K562 (cell line): ENCODE measurements at regions not wholly inside any gene's neighbourhood (a gene's known extent, or its start where the extent isn't known, plus 50 kb on each side); places are given as distances from the start of the nearest gene placed in this dataset.

ENCODE experiments used
- ATAC-seq: fragments of 200-7000 bp; cut with Tn5 transposase; 3 replicates; pipeline ENCODE4 v1.9.1; 2020; ENCODE audit warnings: moderate library complexity
- BruUV-seq: library from RNA; stranded (reverse); fragments of 400-500 nt; replicated peaks from 2 replicates; lab custom pipeline; 2021; lab: Mats Ljungman, UMichigan
- CTCF ChIA-PET: fragments of 300-600 bp; formaldehyde crosslinking; extraction: SDS; loops from one replicate; lab custom pipeline; 2021; ENCODE audit warnings: low intra/inter-chr PET ratio; lab: Yijun Ruan, JAX
- POLR2A ChIA-PET: fragments of 300-600, 350-650 bp; sonication (Branson Sonifier 250); formaldehyde crosslinking; extraction: SDS; loops from one replicate; lab custom pipeline; 2021; ENCODE audit warnings: antibody characterized with exemption, inconsistent platforms; lab: Yijun Ruan, JAX
- DNase-seq, 4 experiments: peaks; one replicate each; pipeline versions ENCODE4 v3.0.0 to v3.0.0-alpha.2; 2011 to 2018; ENCODE audit warnings: low spot score in 3 of 4, mixed read lengths in 3 of 4; ENCODE audit errors: extremely low read depth in 1 of 4
- FAIRE-seq: peaks from 2 replicates; lab custom pipeline; 2011; peaks lifted over from hg19 to GRCh38; lab: Jason Lieb, UNC
- H2AFZ ChIP-seq: 2 replicates; pipeline ENCODE4 v1.6.0; 2011; ENCODE audit warnings: low read depth, low read length, control low read depth, inconsistent platforms
- H3K27ac ChIP-seq: fragments of 200-600 bp; 3 replicates; pipeline ENCODE4 v1.8.0; 2011; ENCODE audit warnings: low read depth, mild to moderate bottlenecking, control low read depth, inconsistent platforms, low read length, moderate library complexity, mixed read lengths; ENCODE audit errors: extremely low read depth
- H3K27me3 ChIP-seq, 2 experiments: fragments of 300-600 bp in 1 of 2; 2 replicates in 1 of 2; 3 replicates in 1 of 2; pipeline versions ENCODE4 v1.6.0 to v1.8.0; 2011; ENCODE audit warnings: inconsistent platforms in 2 of 2, low read length in 2 of 2, mild to moderate bottlenecking in 1 of 2, mixed read lengths in 1 of 2, moderate library complexity in 1 of 2; ENCODE audit not compliant: control insufficient read depth in 2 of 2, insufficient read depth in 2 of 2
- H3K36me3 ChIP-seq: fragments of 300-600 bp; 3 replicates; pipeline ENCODE4 v1.8.0; 2011; ENCODE audit warnings: mild to moderate bottlenecking, low read length, inconsistent platforms; ENCODE audit not compliant: control insufficient read depth, insufficient read depth
- H3K4me1 ChIP-seq, 2 experiments: fragments of 200-600 bp in 1 of 2; replicated peaks in 1 of 2; 2 replicates in 1 of 2; 3 replicates in 1 of 2; pipeline versions ENCODE4 v1.5.1 to v1.8.0; 2011; ENCODE audit warnings: inconsistent platforms in 2 of 2, low read length in 2 of 2, mild to moderate bottlenecking in 1 of 2, mixed read lengths in 1 of 2, moderate library complexity in 1 of 2; ENCODE audit not compliant: control insufficient read depth in 2 of 2, insufficient read depth in 2 of 2
- H3K4me2 ChIP-seq: 2 replicates; pipeline ENCODE4 v1.6.1; 2011; ENCODE audit warnings: low read length, control low read depth, inconsistent platforms, mixed read lengths; ENCODE audit not compliant: insufficient read depth
- H3K4me3 ChIP-seq: fragments of 200-600 bp; sonication (generic), shearing (Covaris generic); 2 replicates; pipeline ENCODE4 v1.5.1; 2016; ENCODE audit warnings: control low read depth, inconsistent platforms
- H3K79me2 ChIP-seq: fragments of 200-600 bp; 3 replicates; pipeline ENCODE4 v1.8.0; 2011; ENCODE audit warnings: low read length, inconsistent platforms; ENCODE audit not compliant: control insufficient read depth, insufficient read depth
- H3K9ac ChIP-seq, 2 experiments: 2 replicates each; pipeline versions ENCODE4 v1.6.0 to v1.6.1; 2011; ENCODE audit warnings: low read depth in 2 of 2, low read length in 2 of 2, control low read depth in 1 of 2, inconsistent platforms in 1 of 2, mild to moderate bottlenecking in 1 of 2, mixed read lengths in 1 of 2; ENCODE audit not compliant: insufficient read depth in 1 of 2
- H3K9me1 ChIP-seq: one replicate; pipeline ENCODE4 v1.6.0; 2011; ENCODE audit warnings: inconsistent platforms, mild to moderate bottlenecking, low read length, moderate library complexity; ENCODE audit not compliant: control insufficient read depth, insufficient read depth
- H3K9me3 ChIP-seq: replicated peaks from 2 replicates; pipeline ENCODE4 v1.5.1; 2011; ENCODE audit warnings: low read depth, low read length, inconsistent platforms; ENCODE audit not compliant: control insufficient read depth, insufficient read depth
- H4K20me1 ChIP-seq: replicated peaks from 2 replicates; pipeline ENCODE4 v1.6.1; 2011; ENCODE audit warnings: low read length, inconsistent platforms, mixed read lengths; ENCODE audit not compliant: control insufficient read depth, insufficient read depth
- ESRRB ChIP-seq: fragments of 250-450 bp; sonication (Bioruptor Pico); IDR thresholded peaks from 2 replicates; pipeline ENCODE4 v1.5.0; 2020; ENCODE audit warnings: mild to moderate bottlenecking, moderate library complexity, borderline replicate concordance
- ZNF444 ChIP-seq: fragments of 250-450 bp; sonication (Bioruptor Pico); IDR thresholded peaks from 2 replicates; pipeline ENCODE4 v1.4.0; 2020; ENCODE audit warnings: mild to moderate bottlenecking, moderate library complexity
- WGBS: fragments of 100-300 bp; shearing (Covaris generic); methylation state at CpG from one replicate; pipeline ENCODE4 v1.1.6; 2016; ENCODE audit warnings: low coverage, mixed read lengths; ENCODE audit not compliant: insufficient coverage; ENCODE audit errors: missing lambda C conversion rate; 5-methylcytosine and 5-hydroxymethylcytosine counted together
- in situ Hi-C: fragments of 300-500 bp; cut with MboI; formaldehyde crosslinking; loops from 4 replicates; pipeline ENCODE4 v1.15.0; 2018; ENCODE audit warnings: inconsistent platforms, mixed read lengths
- intact Hi-C: fragments of 100-400 bp; cut with micrococcal nuclease; formaldehyde crosslinking; loops from 2 replicates; pipeline ENCODE4 v1.14.2; 2022
- TF ChIP-seq, protein P1 (sequence below): fragments of 250-450 bp; sonication (Bioruptor Pico); IDR thresholded peaks from 2 replicates; pipeline ENCODE4 v1.4.0; 2020
- TF ChIP-seq, protein P2 (sequence below), 2 experiments: fragments of 450-650 bp; IDR thresholded peaks; 2 replicates each; pipeline ENCODE4 v1.6.1; 2016; ENCODE audit warnings: mild to moderate bottlenecking in 2 of 2, borderline replicate concordance in 1 of 2, low read depth in 1 of 2, moderate library complexity in 1 of 2
- TF ChIP-seq, protein P3 (sequence below): IDR thresholded peaks from 2 replicates; pipeline ENCODE4 v1.6.1; 2011; ENCODE audit warnings: borderline replicate concordance, low read depth, mild to moderate bottlenecking, moderate library complexity, low read length; ENCODE audit not compliant: insufficient read depth, poor library complexity, severe bottlenecking

GRCh38 chr6:81656231-81656630 is 96.2 kb downstream of the TENT5A start:
- no peaks in the 10 kb centered on the region for H3K36me3 ChIP-seq
- POLR2A ChIA-PET = no interaction called here
- in situ Hi-C loops (no loop called here), intact Hi-C loops (no loop called here)
- DNase-seq = no peak
- no peaks in the 10 kb centered on the region for H3K9me3 ChIP-seq
- no peaks in the 10 kb centered on the region for H4K20me1 ChIP-seq
- no peak overlapping the region for H3K27ac ChIP-seq
- H3K27me3 ChIP-seq = no peaks in the 10 kb centered on the region
- H3K79me2 ChIP-seq = no peaks in the 10 kb centered on the region
- H3K9me1 ChIP-seq = no peaks in the 10 kb centered on the region
- H3K4me2 ChIP-seq = no peak overlapping the region
- no peak overlapping the region for H2AFZ ChIP-seq
- whole genome bisulfite sequencing = 0% methylated on average over 4 of the region's 4 CpGs
- CTCF ChIA-PET = no interaction called here
- no peak for ATAC-seq
- H3K4me1 ChIP-seq = no peaks in the 10 kb centered on the region
- no peak for FAIRE-seq
- H3K9ac ChIP-seq = no peak overlapping the region
- no peak overlapping the region for H3K4me3 ChIP-seq
- BruUV-seq = no TSS peak
- TF ChIP-seq ESRRB (no peak), ZNF444 (CRISPR knock-in tag) (no peak)
- TF ChIP-seq, protein P1, sequence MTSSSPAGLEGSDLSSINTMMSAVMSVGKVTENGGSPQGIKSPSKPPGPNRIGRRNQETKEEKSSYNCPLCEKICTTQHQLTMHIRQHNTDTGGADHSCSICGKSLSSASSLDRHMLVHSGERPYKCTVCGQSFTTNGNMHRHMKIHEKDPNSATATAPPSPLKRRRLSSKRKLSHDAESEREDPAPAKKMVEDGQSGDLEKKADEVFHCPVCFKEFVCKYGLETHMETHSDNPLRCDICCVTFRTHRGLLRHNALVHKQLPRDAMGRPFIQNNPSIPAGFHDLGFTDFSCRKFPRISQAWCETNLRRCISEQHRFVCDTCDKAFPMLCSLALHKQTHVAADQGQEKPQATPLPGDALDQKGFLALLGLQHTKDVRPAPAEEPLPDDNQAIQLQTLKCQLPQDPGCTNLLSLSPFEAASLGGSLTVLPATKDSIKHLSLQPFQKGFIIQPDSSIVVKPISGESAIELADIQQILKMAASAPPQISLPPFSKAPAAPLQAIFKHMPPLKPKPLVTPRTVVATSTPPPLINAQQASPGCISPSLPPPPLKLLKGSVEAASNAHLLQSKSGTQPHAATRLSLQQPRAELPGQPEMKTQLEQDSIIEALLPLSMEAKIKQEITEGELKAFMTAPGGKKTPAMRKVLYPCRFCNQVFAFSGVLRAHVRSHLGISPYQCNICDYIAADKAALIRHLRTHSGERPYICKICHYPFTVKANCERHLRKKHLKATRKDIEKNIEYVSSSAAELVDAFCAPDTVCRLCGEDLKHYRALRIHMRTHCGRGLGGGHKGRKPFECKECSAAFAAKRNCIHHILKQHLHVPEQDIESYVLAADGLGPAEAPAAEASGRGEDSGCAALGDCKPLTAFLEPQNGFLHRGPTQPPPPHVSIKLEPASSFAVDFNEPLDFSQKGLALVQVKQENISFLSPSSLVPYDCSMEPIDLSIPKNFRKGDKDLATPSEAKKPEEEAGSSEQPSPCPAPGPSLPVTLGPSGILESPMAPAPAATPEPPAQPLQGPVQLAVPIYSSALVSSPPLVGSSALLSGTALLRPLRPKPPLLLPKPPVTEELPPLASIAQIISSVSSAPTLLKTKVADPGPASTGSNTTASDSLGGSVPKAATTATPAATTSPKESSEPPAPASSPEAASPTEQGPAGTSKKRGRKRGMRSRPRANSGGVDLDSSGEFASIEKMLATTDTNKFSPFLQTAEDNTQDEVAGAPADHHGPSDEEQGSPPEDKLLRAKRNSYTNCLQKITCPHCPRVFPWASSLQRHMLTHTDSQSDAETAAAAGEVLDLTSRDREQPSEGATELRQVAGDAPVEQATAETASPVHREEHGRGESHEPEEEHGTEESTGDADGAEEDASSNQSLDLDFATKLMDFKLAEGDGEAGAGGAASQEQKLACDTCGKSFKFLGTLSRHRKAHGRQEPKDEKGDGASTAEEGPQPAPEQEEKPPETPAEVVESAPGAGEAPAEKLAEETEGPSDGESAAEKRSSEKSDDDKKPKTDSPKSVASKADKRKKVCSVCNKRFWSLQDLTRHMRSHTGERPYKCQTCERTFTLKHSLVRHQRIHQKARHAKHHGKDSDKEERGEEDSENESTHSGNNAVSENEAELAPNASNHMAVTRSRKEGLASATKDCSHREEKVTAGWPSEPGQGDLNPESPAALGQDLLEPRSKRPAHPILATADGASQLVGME (CRISPR knock-in tag) = no peak
- TF ChIP-seq, protein P2, sequence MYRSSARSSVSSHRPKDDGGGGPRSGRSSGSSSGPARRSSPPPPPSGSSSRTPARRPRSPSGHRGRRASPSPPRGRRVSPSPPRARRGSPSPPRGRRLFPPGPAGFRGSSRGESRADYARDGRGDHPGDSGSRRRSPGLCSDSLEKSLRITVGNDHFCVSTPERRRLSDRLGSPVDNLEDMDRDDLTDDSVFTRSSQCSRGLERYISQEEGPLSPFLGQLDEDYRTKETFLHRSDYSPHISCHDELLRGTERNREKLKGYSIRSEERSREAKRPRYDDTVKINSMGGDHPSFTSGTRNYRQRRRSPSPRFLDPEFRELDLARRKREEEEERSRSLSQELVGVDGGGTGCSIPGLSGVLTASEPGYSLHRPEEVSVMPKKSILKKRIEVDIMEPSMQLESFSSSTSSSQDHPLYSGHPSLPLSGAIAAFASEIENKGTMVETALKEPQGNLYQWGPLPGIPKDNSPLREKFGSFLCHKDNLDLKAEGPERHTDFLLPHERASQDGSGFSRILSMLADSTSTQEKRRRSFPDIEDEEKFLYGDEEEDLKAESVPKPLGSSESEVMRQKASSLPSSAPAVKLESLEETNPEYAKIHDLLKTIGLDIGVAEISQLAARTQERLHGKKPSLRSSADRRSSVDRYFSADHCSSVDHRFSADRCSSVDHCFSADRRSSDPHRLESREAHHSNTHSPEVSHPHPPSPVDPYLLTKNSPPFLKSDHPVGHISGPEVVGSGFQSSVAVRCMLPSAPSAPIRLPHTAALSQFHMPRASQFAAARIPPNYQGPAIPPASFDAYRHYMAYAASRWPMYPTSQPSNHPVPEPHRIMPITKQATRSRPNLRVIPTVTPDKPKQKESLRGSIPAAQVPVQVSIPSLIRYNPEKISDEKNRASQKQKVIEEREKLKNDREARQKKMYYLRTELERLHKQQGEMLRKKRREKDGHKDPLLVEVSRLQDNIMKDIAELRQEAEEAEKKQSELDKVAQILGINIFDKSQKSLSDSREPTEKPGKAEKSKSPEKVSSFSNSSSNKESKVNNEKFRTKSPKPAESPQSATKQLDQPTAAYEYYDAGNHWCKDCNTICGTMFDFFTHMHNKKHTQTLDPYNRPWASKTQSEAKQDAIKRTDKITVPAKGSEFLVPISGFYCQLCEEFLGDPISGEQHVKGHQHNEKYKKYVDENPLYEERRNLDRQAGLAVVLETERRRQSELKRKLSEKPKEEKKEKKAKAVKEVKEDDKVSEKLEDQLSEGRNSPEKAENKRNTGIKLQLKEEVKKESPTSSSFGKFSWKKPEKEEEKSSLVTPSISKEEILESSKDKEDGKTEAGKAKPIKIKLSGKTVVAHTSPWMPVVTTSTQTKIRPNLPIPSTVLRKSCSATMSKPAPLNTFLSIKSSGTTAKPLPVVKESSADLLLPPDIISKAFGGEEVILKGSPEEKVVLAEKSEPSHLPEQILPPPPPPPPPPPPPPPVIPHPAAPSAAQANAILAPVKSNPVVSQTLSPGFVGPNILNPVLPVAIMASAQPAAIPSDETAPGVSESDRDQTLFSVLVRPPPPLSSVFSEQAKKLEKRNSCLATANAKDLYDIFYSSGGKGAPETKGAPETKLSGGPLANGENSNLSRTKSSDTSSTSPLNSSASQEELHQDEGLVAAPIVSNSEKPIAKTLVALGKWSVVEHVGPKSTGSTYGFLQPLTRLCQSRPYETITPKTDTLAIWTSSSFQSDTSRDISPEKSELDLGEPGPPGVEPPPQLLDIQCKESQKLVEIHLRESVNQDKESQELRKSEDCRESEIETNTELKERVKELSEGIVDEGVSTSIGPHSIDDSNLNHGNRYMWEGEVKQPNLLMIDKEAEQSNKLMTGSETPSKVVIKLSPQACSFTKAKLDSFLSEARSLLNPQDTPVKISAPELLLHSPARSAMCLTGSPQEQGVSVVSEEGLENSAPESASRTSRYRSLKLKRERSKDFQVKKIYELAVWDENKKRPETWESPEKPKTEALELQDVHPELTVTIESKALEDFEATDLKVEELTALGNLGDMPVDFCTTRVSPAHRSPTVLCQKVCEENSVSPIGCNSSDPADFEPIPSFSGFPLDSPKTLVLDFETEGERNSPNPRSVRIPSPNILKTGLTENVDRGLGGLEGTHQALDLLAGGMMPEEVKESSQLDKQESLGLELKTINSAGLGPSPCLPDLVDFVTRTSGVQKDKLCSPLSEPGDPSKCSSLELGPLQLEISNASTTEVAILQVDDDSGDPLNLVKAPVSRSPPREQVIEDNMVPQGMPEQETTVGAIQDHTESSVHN (IDR thresholded peaks at IDR 0.05; ENCODE audit: borderline replicate concordance in 1 of 2, low read depth in 1 of 2) = no peak
- TF ChIP-seq, protein P3, sequence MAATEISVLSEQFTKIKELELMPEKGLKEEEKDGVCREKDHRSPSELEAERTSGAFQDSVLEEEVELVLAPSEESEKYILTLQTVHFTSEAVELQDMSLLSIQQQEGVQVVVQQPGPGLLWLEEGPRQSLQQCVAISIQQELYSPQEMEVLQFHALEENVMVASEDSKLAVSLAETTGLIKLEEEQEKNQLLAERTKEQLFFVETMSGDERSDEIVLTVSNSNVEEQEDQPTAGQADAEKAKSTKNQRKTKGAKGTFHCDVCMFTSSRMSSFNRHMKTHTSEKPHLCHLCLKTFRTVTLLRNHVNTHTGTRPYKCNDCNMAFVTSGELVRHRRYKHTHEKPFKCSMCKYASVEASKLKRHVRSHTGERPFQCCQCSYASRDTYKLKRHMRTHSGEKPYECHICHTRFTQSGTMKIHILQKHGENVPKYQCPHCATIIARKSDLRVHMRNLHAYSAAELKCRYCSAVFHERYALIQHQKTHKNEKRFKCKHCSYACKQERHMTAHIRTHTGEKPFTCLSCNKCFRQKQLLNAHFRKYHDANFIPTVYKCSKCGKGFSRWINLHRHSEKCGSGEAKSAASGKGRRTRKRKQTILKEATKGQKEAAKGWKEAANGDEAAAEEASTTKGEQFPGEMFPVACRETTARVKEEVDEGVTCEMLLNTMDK = no peak
